ENCODE measurements at regions not wholly inside any gene's neighbourhood (a gene's known extent, or its start where the extent isn't known, plus 50 kb on each side); places are given as distances from the start of the nearest gene placed in this dataset.
A peak's percentile ranks its signal among the peaks of the same experiment; 100 is the strongest.

DNA sequence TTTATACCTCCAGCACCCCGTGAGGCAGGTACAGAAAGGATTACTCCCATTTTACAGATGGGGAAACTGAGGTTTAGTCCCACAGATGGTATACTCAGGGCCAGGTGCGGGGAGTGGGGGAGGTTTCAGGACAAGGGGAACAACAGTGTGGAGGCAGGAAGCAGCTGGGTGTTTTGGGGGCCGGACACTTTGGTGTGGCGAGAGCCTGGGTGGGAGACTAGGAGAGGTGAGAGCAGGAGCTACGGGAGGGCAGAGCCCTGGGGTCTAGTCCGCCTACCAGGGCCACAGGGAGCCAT lies 61.7 kb downstream of the DIO3 start:
- no peaks in the 10 kb centered on the region for H3K9me3 Mint-ChIP-seq (ENCODE audit: unreplicated experiment)
- H3K36me3 ChIP-seq (ENCODE audit: insufficient read depth, low read length) = no peaks in the 10 kb centered on the region
- no peak overlapping the region for H3K27ac ChIP-seq (ENCODE audit: low read depth, low read length)
- peaks cover 9% of the 10 kb centered on the region for H3K27me3 ChIP-seq (ENCODE audit: insufficient read depth, low read length)
- H3K9ac ChIP-seq (ENCODE audit: low read length) = no peak overlapping the region
- H3K4me1 ChIP-seq (ENCODE audit: insufficient read depth, low read length) = no peaks in the 10 kb centered on the region
- no peaks in the 10 kb centered on the region for H3K36me3 Mint-ChIP-seq (ENCODE audit: low read depth, unreplicated experiment)
- no peaks in the 10 kb centered on the region for H3K9me3 ChIP-seq (ENCODE audit: insufficient read depth, low read depth, low read length)
- H3K4me1 Mint-ChIP-seq (ENCODE audit: low read depth, unreplicated experiment) = no peaks in the 10 kb centered on the region
- no peak overlapping the region for H2AFZ ChIP-seq (ENCODE audit: low read depth, low read length)
- TF ChIP-seq, protein P1, sequence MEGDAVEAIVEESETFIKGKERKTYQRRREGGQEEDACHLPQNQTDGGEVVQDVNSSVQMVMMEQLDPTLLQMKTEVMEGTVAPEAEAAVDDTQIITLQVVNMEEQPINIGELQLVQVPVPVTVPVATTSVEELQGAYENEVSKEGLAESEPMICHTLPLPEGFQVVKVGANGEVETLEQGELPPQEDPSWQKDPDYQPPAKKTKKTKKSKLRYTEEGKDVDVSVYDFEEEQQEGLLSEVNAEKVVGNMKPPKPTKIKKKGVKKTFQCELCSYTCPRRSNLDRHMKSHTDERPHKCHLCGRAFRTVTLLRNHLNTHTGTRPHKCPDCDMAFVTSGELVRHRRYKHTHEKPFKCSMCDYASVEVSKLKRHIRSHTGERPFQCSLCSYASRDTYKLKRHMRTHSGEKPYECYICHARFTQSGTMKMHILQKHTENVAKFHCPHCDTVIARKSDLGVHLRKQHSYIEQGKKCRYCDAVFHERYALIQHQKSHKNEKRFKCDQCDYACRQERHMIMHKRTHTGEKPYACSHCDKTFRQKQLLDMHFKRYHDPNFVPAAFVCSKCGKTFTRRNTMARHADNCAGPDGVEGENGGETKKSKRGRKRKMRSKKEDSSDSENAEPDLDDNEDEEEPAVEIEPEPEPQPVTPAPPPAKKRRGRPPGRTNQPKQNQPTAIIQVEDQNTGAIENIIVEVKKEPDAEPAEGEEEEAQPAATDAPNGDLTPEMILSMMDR (IDR thresholded peaks at IDR 0.05; ENCODE audit: insufficient read depth, low read depth, low read length) = no peak
- no peak for TF ChIP-seq EZH2 (IDR thresholded peaks at IDR 0.05; ENCODE audit: insufficient read depth, low read length)
- no peak overlapping the region for H3K4me3 Mint-ChIP-seq (ENCODE audit: unreplicated experiment)
- H3K79me2 ChIP-seq (ENCODE audit: insufficient read depth, low read length) = no peaks in the 10 kb centered on the region
- no peak overlapping the region for H3K4me3 ChIP-seq (ENCODE audit: insufficient read depth, low read depth, low read length)
- DNase-seq (ENCODE audit: low read depth) (no peak), FAIRE-seq (no peak)
- H4K20me1 ChIP-seq (ENCODE audit: insufficient read depth, low read length) = no peaks in the 10 kb centered on the region
- H3K4me2 ChIP-seq (ENCODE audit: low read length) = no peak overlapping the region
- H3K27ac Mint-ChIP-seq (ENCODE audit: unreplicated experiment) = no peak overlapping the region
- H3K27me3 Mint-ChIP-seq (ENCODE audit: low read depth, unreplicated experiment) = peaks cover 52% of the 10 kb centered on the region

DNA sequence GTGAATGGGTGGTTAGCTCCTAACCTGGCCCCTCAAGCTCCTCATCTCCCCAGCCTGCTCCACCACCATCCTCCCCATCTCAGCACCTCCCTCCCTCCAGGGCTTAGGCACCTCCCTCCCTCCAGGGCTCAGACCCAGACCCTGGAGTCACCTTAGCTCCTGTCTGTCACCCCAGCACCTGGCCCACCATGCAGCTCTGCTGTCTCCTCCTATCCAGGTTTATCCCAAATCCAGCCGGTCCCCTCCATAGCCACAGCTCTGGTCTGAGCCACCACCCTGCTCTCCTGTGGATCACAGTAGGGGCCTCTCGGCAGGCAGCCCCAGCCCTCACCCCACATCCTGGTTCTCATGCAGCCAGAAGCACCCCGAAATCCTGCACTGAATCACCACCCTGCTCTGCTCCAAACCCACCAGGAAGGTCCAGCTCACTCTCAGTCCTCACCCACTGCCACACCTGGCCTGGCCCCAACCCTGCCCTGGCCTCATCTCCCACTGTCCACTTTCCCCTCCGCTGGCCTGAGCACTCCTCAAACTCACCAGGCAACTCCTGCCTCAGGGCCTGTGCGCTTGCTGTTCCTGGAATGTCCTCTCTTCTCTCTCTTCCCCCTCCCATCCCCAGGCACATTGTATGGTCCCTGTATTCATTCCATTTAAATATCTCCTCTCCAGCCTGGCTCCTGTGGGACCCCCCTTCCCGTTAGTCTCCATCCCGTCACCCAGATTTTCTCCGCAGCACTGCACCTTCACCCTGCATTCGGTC lies 62.6 kb downstream of the DIO3 start:
- no peak overlapping the region for H3K27ac ChIP-seq (ENCODE audit: low read depth, low read length)
- H3K4me1 ChIP-seq (ENCODE audit: insufficient read depth, low read length) = no peaks in the 10 kb centered on the region
- no peak for FAIRE-seq
- H3K27me3 Mint-ChIP-seq (ENCODE audit: low read depth, unreplicated experiment) = peaks cover 47% of the 10 kb centered on the region
- no peak for DNase-seq (ENCODE audit: low read depth)
- no peaks in the 10 kb centered on the region for H3K79me2 ChIP-seq (ENCODE audit: insufficient read depth, low read length)
- no peaks in the 10 kb centered on the region for H3K9me3 ChIP-seq (ENCODE audit: insufficient read depth, low read depth, low read length)
- H3K27me3 ChIP-seq (ENCODE audit: insufficient read depth, low read length) = peaks cover 6% of the 10 kb centered on the region
- H3K27ac Mint-ChIP-seq (ENCODE audit: unreplicated experiment) = peak overlapping the region; percentile 60
- H3K4me3 Mint-ChIP-seq (ENCODE audit: unreplicated experiment) = no peak overlapping the region
- no peaks in the 10 kb centered on the region for H3K36me3 Mint-ChIP-seq (ENCODE audit: low read depth, unreplicated experiment)
- H2AFZ ChIP-seq (ENCODE audit: low read depth, low read length) = no peak overlapping the region
- H4K20me1 ChIP-seq (ENCODE audit: insufficient read depth, low read length) = no peaks in the 10 kb centered on the region
- no peaks in the 10 kb centered on the region for H3K36me3 ChIP-seq (ENCODE audit: insufficient read depth, low read length)
- no peak overlapping the region for H3K4me2 ChIP-seq (ENCODE audit: low read length)
- H3K9ac ChIP-seq (ENCODE audit: low read length) = no peak overlapping the region
- TF ChIP-seq EZH2 (IDR thresholded peaks at IDR 0.05; ENCODE audit: insufficient read depth, low read length) = no peak
- no peaks in the 10 kb centered on the region for H3K4me1 Mint-ChIP-seq (ENCODE audit: low read depth, unreplicated experiment)
- no peak overlapping the region for H3K4me3 ChIP-seq (ENCODE audit: insufficient read depth, low read depth, low read length)
- no peaks in the 10 kb centered on the region for H3K9me3 Mint-ChIP-seq (ENCODE audit: unreplicated experiment)

DNA sequence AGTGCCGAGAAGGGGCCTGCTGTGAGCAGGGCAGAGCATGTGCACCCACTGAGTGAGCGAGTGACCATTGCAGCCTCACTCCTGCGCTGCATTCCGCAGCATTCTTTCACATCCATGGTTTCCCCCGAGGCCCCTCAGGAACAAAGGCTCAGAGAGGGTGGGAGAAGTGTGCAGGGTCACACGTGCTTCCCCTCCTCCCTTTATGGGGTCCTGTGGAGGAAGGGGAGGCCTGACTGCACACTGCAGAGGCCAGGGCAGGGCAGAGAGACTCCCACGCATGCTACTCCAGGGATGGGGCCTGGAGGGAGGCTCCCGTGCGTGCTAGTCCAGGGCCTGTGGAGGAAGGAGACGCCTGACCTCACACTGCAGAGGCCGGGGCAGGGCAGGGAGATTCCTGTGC lies 63.2 kb downstream of the DIO3 start:
- Histone ChIP-seq H3K4me3 (ENCODE audit: insufficient read depth, low read depth, low read length) (no peak overlapping the region), H3K4me2 (ENCODE audit: low read length) (no peak overlapping the region), H3K79me2 (ENCODE audit: insufficient read depth, low read length) (no peaks in the 10 kb centered on the region), H2AFZ (ENCODE audit: low read depth, low read length) (no peak overlapping the region), H3K4me1 (ENCODE audit: insufficient read depth, low read length) (no peaks in the 10 kb centered on the region), H3K9me3 (ENCODE audit: insufficient read depth, low read depth, low read length) (no peaks in the 10 kb centered on the region), H3K27ac (ENCODE audit: low read depth, low read length) (no peak overlapping the region), H3K27me3 (ENCODE audit: insufficient read depth, low read length) (peaks cover 3% of the 10 kb centered on the region), H3K36me3 (ENCODE audit: insufficient read depth, low read length) (no peaks in the 10 kb centered on the region), H4K20me1 (ENCODE audit: insufficient read depth, low read length) (no peaks in the 10 kb centered on the region), H3K9ac (ENCODE audit: low read length) (no peak overlapping the region)
- no peak for DNase-seq (ENCODE audit: low read depth)
- Mint-ChIP-seq H3K4me1 (ENCODE audit: low read depth, unreplicated experiment) (no peaks in the 10 kb centered on the region), H3K27ac (ENCODE audit: unreplicated experiment) (no peak overlapping the region), H3K36me3 (ENCODE audit: low read depth, unreplicated experiment) (no peaks in the 10 kb centered on the region), H3K4me3 (ENCODE audit: unreplicated experiment) (no peak overlapping the region), H3K27me3 (ENCODE audit: low read depth, unreplicated experiment) (peaks cover 47% of the 10 kb centered on the region), H3K9me3 (ENCODE audit: unreplicated experiment) (no peaks in the 10 kb centered on the region)
- TF ChIP-seq EZH2 (IDR thresholded peaks at IDR 0.05; ENCODE audit: insufficient read depth, low read length) = no peak
- TF ChIP-seq, protein P1 (IDR thresholded peaks at IDR 0.05; ENCODE audit: insufficient read depth, low read depth, low read length) = no peak
- FAIRE-seq = no peak

Data from astrocyte (in vitro differentiated cells and primary cell).